Thoracic aorta (tissue), 2 donors: ENCODE measurements at regions not wholly inside any gene's neighbourhood (a gene's known extent, or its start where the extent isn't known, plus 50 kb on each side); places are given as distances from the start of the nearest gene placed in this dataset.

Experiments
- ATAC-seq: fragments of 150-250 bp; one replicate; pipeline ENCODE4 v1.8.0; 2017; ENCODE audit warnings: low read depth; ENCODE audit not compliant: insufficient number of reproducible peaks, low FRiP score
- DNase-seq: peaks from one replicate; pipeline ENCODE4 v3.0.0-alpha.2; 2020; ENCODE audit warnings: low spot score
- H3K27ac ChIP-seq, 2 donors: fragments of 200-600 bp; sonication (generic); 1 replicate in 1 of 2; 2 replicates in 1 of 2; pipeline ENCODE4 v1.5.1; 2016; ENCODE audit warnings: mild to moderate bottlenecking in 2 of 2, moderate library complexity in 2 of 2
- H3K27me3 ChIP-seq: fragments of 200-600 bp; sonication (generic); replicated peaks from 2 replicates; pipeline ENCODE4 v1.6.0; 2016; ENCODE audit warnings: mild to moderate bottlenecking; ENCODE audit not compliant: insufficient read depth
- H3K36me3 ChIP-seq: fragments of 200-600 bp; sonication (generic); one replicate; pipeline ENCODE4 v1.5.1; 2016
- H3K4me1 ChIP-seq, 2 donors: fragments of 200-600 bp; sonication (generic); 1 replicate in 1 of 2; 2 replicates in 1 of 2; pipeline versions ENCODE4 v1.5.1 to v1.6.0; 2016; ENCODE audit warnings: low read depth in 2 of 2, mild to moderate bottlenecking in 1 of 2; ENCODE audit not compliant: control insufficient read depth in 1 of 2
- H3K4me3 ChIP-seq: fragments of 200-600 bp; sonication (generic); 2 replicates; pipeline ENCODE4 v1.5.1; 2016; ENCODE audit warnings: mild to moderate bottlenecking
- H3K9me3 ChIP-seq: fragments of 200-600 bp; sonication (generic); 2 replicates; pipeline ENCODE4 v1.5.1; 2016
- TF ChIP-seq, protein P1 (sequence below): fragments of 200-600 bp; sonication (generic); IDR thresholded peaks from one replicate; pipeline ENCODE4 v1.5.1; 2019; ENCODE audit warnings: antibody characterized with exemption

DNA sequence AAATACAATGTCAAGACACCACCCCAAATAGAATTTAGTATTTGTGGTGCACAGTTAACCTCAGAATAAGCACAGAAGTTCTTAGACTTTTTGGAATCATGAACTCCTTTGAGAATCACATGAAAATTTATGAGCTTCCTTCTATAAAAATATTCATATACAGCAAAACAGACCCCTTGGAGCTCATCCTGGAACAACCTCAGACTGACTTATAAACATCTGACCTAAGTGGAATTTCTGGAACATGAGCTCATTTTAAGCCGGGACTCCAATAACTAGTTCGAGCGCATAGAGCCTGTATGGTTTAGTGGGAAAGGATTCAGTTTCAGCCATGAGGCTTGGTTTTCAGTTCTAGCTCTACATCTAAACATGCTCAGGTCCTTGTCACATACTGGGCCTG, 192.3 kb downstream of the DEPDC1B start:
- ATAC-seq (peak; percentile 74), DNase-seq (no peak)
- Histone ChIP-seq H3K27ac (peak overlapping the region; percentile 61 to 69), H3K36me3 (no peaks in the 10 kb centered on the region), H3K27me3 (no peaks in the 10 kb centered on the region), H3K4me3 (no peak overlapping the region), H3K9me3 (no peaks in the 10 kb centered on the region), H3K4me1 (peaks cover 4 to 28% of the 10 kb centered on the region in 2 donors)
- TF ChIP-seq, protein P1, sequence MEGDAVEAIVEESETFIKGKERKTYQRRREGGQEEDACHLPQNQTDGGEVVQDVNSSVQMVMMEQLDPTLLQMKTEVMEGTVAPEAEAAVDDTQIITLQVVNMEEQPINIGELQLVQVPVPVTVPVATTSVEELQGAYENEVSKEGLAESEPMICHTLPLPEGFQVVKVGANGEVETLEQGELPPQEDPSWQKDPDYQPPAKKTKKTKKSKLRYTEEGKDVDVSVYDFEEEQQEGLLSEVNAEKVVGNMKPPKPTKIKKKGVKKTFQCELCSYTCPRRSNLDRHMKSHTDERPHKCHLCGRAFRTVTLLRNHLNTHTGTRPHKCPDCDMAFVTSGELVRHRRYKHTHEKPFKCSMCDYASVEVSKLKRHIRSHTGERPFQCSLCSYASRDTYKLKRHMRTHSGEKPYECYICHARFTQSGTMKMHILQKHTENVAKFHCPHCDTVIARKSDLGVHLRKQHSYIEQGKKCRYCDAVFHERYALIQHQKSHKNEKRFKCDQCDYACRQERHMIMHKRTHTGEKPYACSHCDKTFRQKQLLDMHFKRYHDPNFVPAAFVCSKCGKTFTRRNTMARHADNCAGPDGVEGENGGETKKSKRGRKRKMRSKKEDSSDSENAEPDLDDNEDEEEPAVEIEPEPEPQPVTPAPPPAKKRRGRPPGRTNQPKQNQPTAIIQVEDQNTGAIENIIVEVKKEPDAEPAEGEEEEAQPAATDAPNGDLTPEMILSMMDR = no peak

DNA sequence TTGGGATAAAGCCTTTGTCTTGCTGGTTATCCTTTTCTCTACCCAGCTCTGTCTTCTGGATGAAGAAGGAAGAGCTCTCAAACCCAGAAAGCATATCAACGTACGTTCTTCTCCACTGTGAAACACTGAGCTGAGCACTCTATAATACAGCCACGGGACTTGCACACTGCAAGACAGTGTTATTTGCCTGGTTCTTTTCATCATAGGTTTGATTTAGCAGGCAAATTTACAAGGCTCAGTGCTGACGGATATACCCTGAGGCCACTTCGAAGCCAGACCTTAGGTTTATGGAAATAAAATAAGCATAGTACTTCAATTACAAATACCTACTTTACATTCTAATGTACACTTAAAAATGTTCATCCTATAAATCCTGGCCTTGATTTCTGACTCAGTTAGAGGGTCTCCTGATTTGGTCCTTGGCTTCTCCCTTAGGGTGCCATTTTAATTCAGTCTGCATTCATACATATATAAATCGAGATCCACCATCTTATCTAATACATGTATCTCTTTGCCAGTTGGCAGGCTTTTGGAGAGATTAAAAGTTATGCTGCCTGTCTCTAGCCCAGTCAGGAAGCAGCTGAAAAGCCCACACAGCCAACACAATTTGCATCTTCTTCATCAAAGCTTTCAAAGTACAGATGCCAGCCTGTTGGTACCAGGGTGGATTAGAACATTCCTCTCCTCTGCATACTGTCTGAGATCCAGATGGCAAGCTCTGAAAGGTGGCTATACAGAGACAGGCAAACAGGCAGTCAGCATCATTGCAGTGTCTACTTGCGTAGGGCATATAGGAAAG, 194.4 kb downstream of the DEPDC1B start:
- Histone ChIP-seq H3K4me1 (peaks cover 4 to 28% of the 10 kb centered on the region in 2 donors), H3K27me3 (no peaks in the 10 kb centered on the region), H3K27ac (no peak overlapping the region), H3K4me3 (no peak overlapping the region), H3K36me3 (no peaks in the 10 kb centered on the region), H3K9me3 (no peaks in the 10 kb centered on the region)
- ATAC-seq (no peak), DNase-seq (no peak)
- TF ChIP-seq, protein P1 = no peak

DNA sequence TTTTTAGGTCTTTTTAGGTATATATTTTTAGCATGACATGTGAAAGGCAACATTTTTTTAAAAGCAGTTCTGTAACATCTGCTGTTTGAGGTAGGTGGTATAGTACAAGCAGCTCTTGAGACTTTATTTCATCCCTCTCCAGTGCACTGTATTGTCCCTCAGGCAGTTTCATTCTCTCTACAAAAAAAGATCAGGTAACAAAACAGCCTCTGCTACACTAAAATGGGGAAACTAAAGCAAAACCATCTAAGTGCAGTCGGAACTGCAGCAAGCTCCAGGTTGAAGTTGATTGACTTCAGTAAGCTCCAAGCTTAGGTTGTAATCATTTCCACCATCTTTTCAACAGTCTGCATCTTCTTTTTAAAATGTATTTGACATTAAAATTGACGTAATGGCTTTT, 195.6 kb downstream of the DEPDC1B start:
- H3K9me3 ChIP-seq = no peaks in the 10 kb centered on the region
- no peaks in the 10 kb centered on the region for H3K36me3 ChIP-seq
- ATAC-seq (no peak), DNase-seq (no peak)
- peaks cover 4 to 29% of the 10 kb centered on the region in 2 donors for H3K4me1 ChIP-seq
- TF ChIP-seq, protein P1 = no peak
- H3K4me3 ChIP-seq = no peak overlapping the region
- H3K27me3 ChIP-seq = no peaks in the 10 kb centered on the region
- H3K27ac ChIP-seq = no peak overlapping the region

DNA sequence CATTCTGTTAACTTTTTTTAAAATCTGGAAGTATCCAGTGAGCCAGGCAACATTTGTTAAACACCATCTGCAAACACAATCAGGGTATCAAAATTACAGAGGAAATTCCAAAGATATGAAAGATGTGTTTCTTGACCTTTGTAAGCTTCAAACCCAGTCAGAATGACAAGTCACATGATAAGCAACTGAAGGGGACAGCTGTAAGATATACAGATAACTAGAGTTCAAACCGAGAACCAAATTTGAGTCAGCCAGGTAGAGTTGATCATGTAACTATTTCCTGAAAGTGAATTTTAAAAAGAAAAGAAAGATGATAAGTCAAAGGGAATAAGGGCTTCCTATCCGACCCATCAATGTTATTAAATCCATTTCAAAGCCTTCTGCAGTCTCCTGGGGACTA, 196.2 kb downstream of the DEPDC1B start:
- H3K27ac ChIP-seq = no peak overlapping the region
- ATAC-seq (no peak), DNase-seq (no peak)
- peaks cover 4 to 33% of the 10 kb centered on the region in 2 donors for H3K4me1 ChIP-seq
- H3K36me3 ChIP-seq = no peaks in the 10 kb centered on the region
- TF ChIP-seq, protein P1 = no peak
- no peak overlapping the region for H3K4me3 ChIP-seq
- no peaks in the 10 kb centered on the region for H3K9me3 ChIP-seq
- H3K27me3 ChIP-seq = no peaks in the 10 kb centered on the region

DNA sequence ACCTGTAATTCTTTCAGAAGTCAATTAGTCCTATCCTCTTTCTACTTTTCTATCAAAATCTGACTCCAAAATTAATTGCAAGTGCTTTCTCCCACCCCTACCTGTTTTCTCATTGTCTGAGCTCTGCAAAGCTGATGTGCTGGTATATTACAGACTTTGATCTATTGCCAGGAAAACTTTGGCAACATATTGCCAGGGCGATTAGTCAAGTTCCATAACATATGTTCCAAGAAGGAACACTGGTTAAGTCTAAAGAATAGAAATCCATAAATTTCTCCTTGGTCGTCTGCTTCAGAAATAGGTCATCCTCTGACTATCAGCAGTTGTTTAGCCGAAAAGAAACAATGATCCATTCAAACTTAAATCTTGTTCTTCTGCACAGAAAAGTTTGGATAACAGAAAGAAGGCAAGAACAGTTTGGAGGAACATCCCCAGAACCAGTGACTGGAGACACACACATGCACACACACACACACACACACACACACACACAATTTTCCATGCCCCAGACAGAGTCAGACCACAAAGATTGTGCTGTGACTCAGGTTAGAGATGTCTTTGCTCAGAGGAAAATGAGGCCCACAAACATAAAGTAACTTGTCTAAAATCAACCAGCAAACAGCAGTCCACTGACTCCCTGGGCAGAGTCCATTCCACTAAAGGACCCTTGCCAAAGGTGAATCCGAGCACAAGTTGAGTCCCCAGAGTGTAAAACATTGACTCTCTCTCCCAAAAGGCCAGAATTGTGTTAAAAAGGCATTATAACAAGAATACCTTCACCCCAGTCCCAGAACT, 202.1 kb downstream of the DEPDC1B start:
- TF ChIP-seq, protein P1 = no peak
- DNase-seq (no peak), ATAC-seq (no peak)
- Histone ChIP-seq H3K4me3 (no peak overlapping the region), H3K27ac (no peak overlapping the region), H3K27me3 (no peaks in the 10 kb centered on the region), H3K36me3 (no peaks in the 10 kb centered on the region), H3K4me1 (peaks cover 4 to 67% of the 10 kb centered on the region in 2 donors), H3K9me3 (no peaks in the 10 kb centered on the region)
